ENCODE measurements at regions not wholly inside any gene's neighbourhood (a gene's known extent, or its start where the extent isn't known, plus 50 kb on each side); places are given as distances from the start of the nearest gene placed in this dataset.

GRCh38 chr21:22827422-22827821 lies 1829.2 kb downstream of the NCAM2 start:
- no peak overlapping the region for H3K4me3 ChIP-seq (ENCODE audit: control insufficient read depth in 1 of 2, extremely low read depth in 1 of 2, low read length in 1 of 2)
- no peaks in the 10 kb centered on the region for H3K27me3 Mint-ChIP-seq
- no peaks in the 10 kb centered on the region for H3K36me3 ChIP-seq (ENCODE audit: control insufficient read depth in 2 of 2, extremely low read depth in 1 of 2, insufficient read depth in 1 of 2, low read length in 1 of 2)
- no peaks in the 10 kb centered on the region for H3K4me1 Mint-ChIP-seq
- no peak for ATAC-seq (replicated peaks in 1 of 4)
- H3K4me1 ChIP-seq (ENCODE audit: control insufficient read depth in 1 of 2, extremely low read depth in 1 of 2, insufficient read depth in 2 of 2, low read length in 2 of 2) = no peaks in the 10 kb centered on the region
- peaks cover 17 to 20% (median 18%) of the 10 kb centered on the region in 3 donors for H3K9me3 Mint-ChIP-seq
- H3K27me3 ChIP-seq (replicated peaks in 1 of 2; ENCODE audit: control insufficient read depth in 2 of 2, extremely low read depth in 1 of 2, insufficient read depth in 2 of 2, low read length in 1 of 2) = no peaks in the 10 kb centered on the region
- CTCF ChIA-PET = no interaction called here
- no peak for DNase-seq
- H3K9me3 ChIP-seq = no peaks in the 10 kb centered on the region
- no peaks in the 10 kb centered on the region for H3K36me3 Mint-ChIP-seq
- POLR2A ChIA-PET = no interaction called here
- H3K27ac Mint-ChIP-seq = no peak overlapping the region
- H3K27ac ChIP-seq (ENCODE audit: low read length) = no peak overlapping the region
- H3K4me3 Mint-ChIP-seq = no peak overlapping the region

- no peaks in the 10 kb centered on the region for H3K27me3 Mint-ChIP-seq
- peaks cover 0 to 13% (median 3%) of the 10 kb centered on the region in 3 donors for H3K9me3 Mint-ChIP-seq
- DNase-seq (no peak), ATAC-seq (replicated peaks in 1 of 4) (no peak)
- Histone ChIP-seq H3K4me1 (ENCODE audit: control insufficient read depth in 1 of 2, extremely low read depth in 1 of 2, insufficient read depth in 2 of 2, low read length in 2 of 2) (no peaks in the 10 kb centered on the region), H3K9me3 (no peaks in the 10 kb centered on the region), H3K4me3 (ENCODE audit: control insufficient read depth in 1 of 2, extremely low read depth in 1 of 2, low read length in 1 of 2) (no peak overlapping the region), H3K27ac (ENCODE audit: low read length) (no peak overlapping the region), H3K27me3 (replicated peaks in 1 of 2; ENCODE audit: control insufficient read depth in 2 of 2, extremely low read depth in 1 of 2, insufficient read depth in 2 of 2, low read length in 1 of 2) (no peaks in the 10 kb centered on the region), H3K36me3 (ENCODE audit: control insufficient read depth in 2 of 2, extremely low read depth in 1 of 2, insufficient read depth in 1 of 2, low read length in 1 of 2) (no peaks in the 10 kb centered on the region)
- 60% methylated on average over 1 of the region's 3 CpGs for WGBS (ENCODE audit: insufficient coverage)
- POLR2A ChIA-PET = no interaction called here
- CTCF ChIA-PET = no interaction called here
- no peak overlapping the region for H3K4me3 Mint-ChIP-seq
- H3K4me1 Mint-ChIP-seq = no peaks in the 10 kb centered on the region
- no peak overlapping the region for H3K27ac Mint-ChIP-seq
- no peaks in the 10 kb centered on the region for H3K36me3 Mint-ChIP-seq
Observed at GRCh38 chr21:22842875-22843274, 1844.7 kb downstream of the NCAM2 start.

- WGBS (ENCODE audit: insufficient coverage) = no CpG with 5 or more reads among the region's 1 CpG
- POLR2A ChIA-PET = interaction anchor here in 1 of 2 donors (0.8 kb wide), 1 partner anchor 1393 kb away, joined by 3 read pairs; no protein-coding TSS in a partner anchor
- Histone ChIP-seq H3K27ac (ENCODE audit: low read length) (no peak overlapping the region), H3K9me3 (no peaks in the 10 kb centered on the region), H3K27me3 (replicated peaks in 1 of 2; ENCODE audit: control insufficient read depth in 2 of 2, extremely low read depth in 1 of 2, insufficient read depth in 2 of 2, low read length in 1 of 2) (no peaks in the 10 kb centered on the region), H3K36me3 (ENCODE audit: control insufficient read depth in 2 of 2, extremely low read depth in 1 of 2, insufficient read depth in 1 of 2, low read length in 1 of 2) (no peaks in the 10 kb centered on the region), H3K4me1 (ENCODE audit: control insufficient read depth in 1 of 2, extremely low read depth in 1 of 2, insufficient read depth in 2 of 2, low read length in 2 of 2) (no peaks in the 10 kb centered on the region), H3K4me3 (ENCODE audit: control insufficient read depth in 1 of 2, extremely low read depth in 1 of 2, low read length in 1 of 2) (no peak overlapping the region)
- ATAC-seq (replicated peaks in 1 of 4) (no peak), DNase-seq (no peak)
- no peaks in the 10 kb centered on the region for H3K27me3 Mint-ChIP-seq
- H3K4me1 Mint-ChIP-seq = no peaks in the 10 kb centered on the region
- CTCF ChIA-PET = no interaction called here
- H3K27ac Mint-ChIP-seq = no peak overlapping the region
- H3K4me3 Mint-ChIP-seq = no peak overlapping the region
- no peaks in the 10 kb centered on the region for H3K36me3 Mint-ChIP-seq
- H3K9me3 Mint-ChIP-seq = peaks cover 0 to 4% (median 0%) of the 10 kb centered on the region in 3 donors
Observed at GRCh38 chr21:22855581-22855980, 1857.4 kb downstream of the NCAM2 start.

GRCh38 chr21:22871692-22872091 lies 1873.5 kb downstream of the NCAM2 start:
- Mint-ChIP-seq H3K4me1 (no peaks in the 10 kb centered on the region), H3K9me3 (peaks cover 0 to 5% (median 0%) of the 10 kb centered on the region in 3 donors), H3K27ac (no peak overlapping the region), H3K4me3 (no peak overlapping the region), H3K27me3 (peaks cover 0 to 3% of the 10 kb centered on the region in 2 donors), H3K36me3 (no peaks in the 10 kb centered on the region)
- Histone ChIP-seq H3K4me1 (ENCODE audit: control insufficient read depth in 1 of 2, extremely low read depth in 1 of 2, insufficient read depth in 2 of 2, low read length in 2 of 2) (no peaks in the 10 kb centered on the region), H3K36me3 (ENCODE audit: control insufficient read depth in 2 of 2, extremely low read depth in 1 of 2, insufficient read depth in 1 of 2, low read length in 1 of 2) (no peaks in the 10 kb centered on the region), H3K4me3 (ENCODE audit: control insufficient read depth in 1 of 2, extremely low read depth in 1 of 2, low read length in 1 of 2) (no peak overlapping the region), H3K27ac (ENCODE audit: low read length) (no peak overlapping the region), H3K9me3 (no peaks in the 10 kb centered on the region), H3K27me3 (replicated peaks in 1 of 2; ENCODE audit: control insufficient read depth in 2 of 2, extremely low read depth in 1 of 2, insufficient read depth in 2 of 2, low read length in 1 of 2) (no peaks in the 10 kb centered on the region)
- no peak for DNase-seq
- WGBS (ENCODE audit: insufficient coverage) = no CpG with 5 or more reads among the region's 4 CpGs
- ATAC-seq (replicated peaks in 1 of 4) = no peak
- POLR2A ChIA-PET = no interaction called here
- CTCF ChIA-PET = no interaction called here

GRCh38 chr21:22880573-22880972 lies 1882.4 kb downstream of the NCAM2 start:
- WGBS (ENCODE audit: insufficient coverage) = no CpG with 5 or more reads among the region's 1 CpG
- DNase-seq (no peak), ATAC-seq (replicated peaks in 1 of 4) (no peak)
- peaks cover 0 to 6% (median 4%) of the 10 kb centered on the region in 3 donors for H3K9me3 Mint-ChIP-seq
- no peaks in the 10 kb centered on the region for H3K27me3 Mint-ChIP-seq
- H3K27me3 ChIP-seq (replicated peaks in 1 of 2; ENCODE audit: control insufficient read depth in 2 of 2, extremely low read depth in 1 of 2, insufficient read depth in 2 of 2, low read length in 1 of 2) = no peaks in the 10 kb centered on the region
- H3K27ac Mint-ChIP-seq = no peak overlapping the region
- H3K36me3 Mint-ChIP-seq = no peaks in the 10 kb centered on the region
- no peak overlapping the region for H3K4me3 Mint-ChIP-seq
- CTCF ChIA-PET = no interaction called here
- H3K27ac ChIP-seq (ENCODE audit: low read length) = no peak overlapping the region
- peaks cover 0 to 4% of the 10 kb centered on the region in 2 experiments for H3K4me1 ChIP-seq (ENCODE audit: control insufficient read depth in 1 of 2, extremely low read depth in 1 of 2, insufficient read depth in 2 of 2, low read length in 2 of 2)
- H3K4me1 Mint-ChIP-seq = peaks cover 2 to 10% (median 9%) of the 10 kb centered on the region in 3 donors
- no peaks in the 10 kb centered on the region for H3K36me3 ChIP-seq (ENCODE audit: control insufficient read depth in 2 of 2, extremely low read depth in 1 of 2, insufficient read depth in 1 of 2, low read length in 1 of 2)
- POLR2A ChIA-PET = no interaction called here
- no peak overlapping the region for H3K4me3 ChIP-seq (ENCODE audit: control insufficient read depth in 1 of 2, extremely low read depth in 1 of 2, low read length in 1 of 2)
- H3K9me3 ChIP-seq = no peaks in the 10 kb centered on the region

GRCh38 chr21:22881131-22881530 lies 1882.9 kb downstream of the NCAM2 start:
- 39% methylated on average over 2 of the region's 4 CpGs for WGBS (ENCODE audit: insufficient coverage)

GRCh38 chr21:22885079-22885478 lies 1886.9 kb downstream of the NCAM2 start:
- H3K9me3 ChIP-seq = no peaks in the 10 kb centered on the region
- ChIA-PET POLR2A (no interaction called here), CTCF (interaction anchor here in 1 of 2 donors (0.6 kb wide), 1 partner anchor 1561 kb away, joined by 4 read pairs; no protein-coding TSS in a partner anchor)
- H3K9me3 Mint-ChIP-seq = peaks cover 0 to 2% (median 0%) of the 10 kb centered on the region in 3 donors
- H3K27ac Mint-ChIP-seq = no peak overlapping the region
- no peaks in the 10 kb centered on the region for H3K36me3 Mint-ChIP-seq
- no peak overlapping the region for H3K4me3 Mint-ChIP-seq
- ATAC-seq (replicated peaks in 1 of 4) (no peak), DNase-seq (no peak)
- no peaks in the 10 kb centered on the region for H3K36me3 ChIP-seq (ENCODE audit: control insufficient read depth in 2 of 2, extremely low read depth in 1 of 2, insufficient read depth in 1 of 2, low read length in 1 of 2)
- no peaks in the 10 kb centered on the region for H3K27me3 Mint-ChIP-seq
- peaks cover 0 to 4% of the 10 kb centered on the region in 2 experiments for H3K4me1 ChIP-seq (ENCODE audit: control insufficient read depth in 1 of 2, extremely low read depth in 1 of 2, insufficient read depth in 2 of 2, low read length in 2 of 2)
- no peak overlapping the region for H3K27ac ChIP-seq (ENCODE audit: low read length)
- WGBS (ENCODE audit: insufficient coverage) = 70% methylated on average over 2 of the region's 4 CpGs
- no peaks in the 10 kb centered on the region for H3K27me3 ChIP-seq (replicated peaks in 1 of 2; ENCODE audit: control insufficient read depth in 2 of 2, extremely low read depth in 1 of 2, insufficient read depth in 2 of 2, low read length in 1 of 2)
- H3K4me3 ChIP-seq (ENCODE audit: control insufficient read depth in 1 of 2, extremely low read depth in 1 of 2, low read length in 1 of 2) = no peak overlapping the region
- peaks cover 2 to 10% (median 9%) of the 10 kb centered on the region in 3 donors for H3K4me1 Mint-ChIP-seq

More at GRCh38 chr21:22881131-22881530, 1882.9 kb downstream of the NCAM2 start:
- H3K27me3 ChIP-seq (replicated peaks in 1 of 2; ENCODE audit: control insufficient read depth in 2 of 2, extremely low read depth in 1 of 2, insufficient read depth in 2 of 2, low read length in 1 of 2) = no peaks in the 10 kb centered on the region
- H3K4me1 ChIP-seq (ENCODE audit: control insufficient read depth in 1 of 2, extremely low read depth in 1 of 2, insufficient read depth in 2 of 2, low read length in 2 of 2) = peaks cover 0 to 4% of the 10 kb centered on the region in 2 experiments
- Mint-ChIP-seq H3K4me3 (no peak overlapping the region), H3K4me1 (peaks cover 2 to 10% (median 9%) of the 10 kb centered on the region in 3 donors), H3K9me3 (peaks cover 0 to 6% (median 4%) of the 10 kb centered on the region in 3 donors), H3K36me3 (no peaks in the 10 kb centered on the region), H3K27me3 (no peaks in the 10 kb centered on the region), H3K27ac (no peak overlapping the region)
- DNase-seq (no peak), ATAC-seq (replicated peaks in 1 of 4) (no peak)
- CTCF ChIA-PET = no interaction called here
- H3K36me3 ChIP-seq (ENCODE audit: control insufficient read depth in 2 of 2, extremely low read depth in 1 of 2, insufficient read depth in 1 of 2, low read length in 1 of 2) = no peaks in the 10 kb centered on the region
- H3K27ac ChIP-seq (ENCODE audit: low read length) = no peak overlapping the region
- H3K4me3 ChIP-seq (ENCODE audit: control insufficient read depth in 1 of 2, extremely low read depth in 1 of 2, low read length in 1 of 2) = no peak overlapping the region
- no peaks in the 10 kb centered on the region for H3K9me3 ChIP-seq
- POLR2A ChIA-PET = no interaction called here

All from T-cell (primary cell).